GM19043 (cell line): ENCODE measurements at regions not wholly inside any gene's neighbourhood (a gene's known extent, or its start where the extent isn't known, plus 50 kb on each side); places are given as distances from the start of the nearest gene placed in this dataset.
"Not testable (repeated sequence)": the region's sequence is repeated elsewhere in the genome, so short reads cannot be mapped to it uniquely, and the experiment has no call there.

Experiments used
- ATAC-seq: cut with Tn5 transposase; IDR thresholded peaks from one replicate; pipeline ENCODE4 v1.9.1; 2021; ENCODE audit warnings: low read depth; ENCODE audit not compliant: unreplicated experiment

- ATAC-seq: no peak
Observed at GRCh38 chr3:118485693-118486092, 549.0 kb downstream of the IGSF11 start.

GRCh38 chr3:118487734-118488133 lies 546.9 kb downstream of the IGSF11 start:
- ATAC-seq: no peak

- ATAC-seq: no peak
Observed at GRCh38 chr3:118488732-118489131, 545.9 kb downstream of the IGSF11 start.

- no peak for ATAC-seq
Observed at GRCh38 chr3:118495206-118495605, 539.4 kb downstream of the IGSF11 start.

- no peak for ATAC-seq
Observed at GRCh38 chr3:118497274-118497673, 537.4 kb downstream of the IGSF11 start.

GRCh38 chr3:118501152-118501551 lies 533.5 kb downstream of the IGSF11 start:
- ATAC-seq: no peak

GRCh38 chr3:118504906-118505305 lies 529.7 kb downstream of the IGSF11 start:
- ATAC-seq: no peak

- no peak for ATAC-seq
Observed at GRCh38 chr3:118505784-118506183, 528.9 kb downstream of the IGSF11 start.

GRCh38 chr3:118511402-118511801 lies 523.2 kb downstream of the IGSF11 start:
- no peak for ATAC-seq

- no peak for ATAC-seq
Observed at GRCh38 chr3:118512301-118512700, 522.3 kb downstream of the IGSF11 start.

GRCh38 chr3:118525077-118525476 lies 509.6 kb downstream of the IGSF11 start:
- no peak for ATAC-seq

- ATAC-seq: no peak
Observed at GRCh38 chr3:118526758-118527513, 507.7 kb downstream of the IGSF11 start.

GRCh38 chr3:118527514-118528044 lies 507.1 kb downstream of the IGSF11 start:
- ATAC-seq: no peak

- ATAC-seq: no peak
Observed at GRCh38 chr3:118529554-118529953, 505.1 kb downstream of the IGSF11 start.

- no peak for ATAC-seq
Observed at GRCh38 chr3:118530350-118530922, 504.2 kb downstream of the IGSF11 start.

- not testable (repeated sequence) for ATAC-seq
Observed at GRCh38 chr3:118530927-118531356, 503.7 kb downstream of the IGSF11 start.

GRCh38 chr3:118531816-118532215 lies 502.8 kb downstream of the IGSF11 start:
- no peak for ATAC-seq

- no peak for ATAC-seq
Observed at GRCh38 chr3:118533676-118534075, 501.0 kb downstream of the IGSF11 start.

- no peak for ATAC-seq
Observed at GRCh38 chr3:118534519-118534918, 500.1 kb downstream of the IGSF11 start.

GRCh38 chr3:118536764-118537163 lies 497.9 kb downstream of the IGSF11 start:
- no peak for ATAC-seq

GRCh38 chr3:118537454-118537853 lies 497.2 kb downstream of the IGSF11 start:
- no peak for ATAC-seq

GRCh38 chr3:118538187-118538586 lies 496.5 kb downstream of the IGSF11 start:
- no peak for ATAC-seq
